Transverse colon (tissue), 4 donors: ENCODE measurements at regions not wholly inside any gene's neighbourhood (a gene's known extent, or its start where the extent isn't known, plus 50 kb on each side); places are given as distances from the start of the nearest gene placed in this dataset.

Experiments
- DNase-seq: peaks from one replicate; pipeline ENCODE4 v3.0.0-alpha.2; 2019
- H3K27ac ChIP-seq, 4 donors: fragments of 200-600 bp; sonication (generic); 2 replicates each; pipeline ENCODE4 v1.5.1; 2016 to 2018; ENCODE audit warnings: inconsistent platforms in 4 of 4
- H3K27me3 ChIP-seq: fragments of 200-600 bp; sonication (generic); 2 replicates; pipeline ENCODE4 v1.5.1; 2017; ENCODE audit warnings: inconsistent platforms
- H3K36me3 ChIP-seq, 4 donors: fragments of 200-600 bp; sonication (generic); 2 replicates each; pipeline ENCODE4 v1.5.1; 2017 to 2019; ENCODE audit warnings: inconsistent platforms in 4 of 4
- H3K4me1 ChIP-seq, 4 donors: fragments of 200-600 bp; sonication (generic); 2 replicates each; pipeline ENCODE4 v1.5.1; 2017 to 2020; ENCODE audit warnings: inconsistent platforms in 4 of 4
- H3K4me3 ChIP-seq, 4 donors: fragments of 200-600 bp; sonication (generic); 1 replicate in 1 of 4; 2 replicates in 3 of 4; pipeline versions ENCODE4 v1.5.1 to v1.6.1; 2017 to 2019; ENCODE audit warnings: inconsistent platforms in 4 of 4
- H3K9me3 ChIP-seq, 2 donors: fragments of 200-600 bp; sonication (generic); 2 replicates each; pipeline ENCODE4 v1.5.1; 2017 to 2019; ENCODE audit warnings: inconsistent platforms in 2 of 2
- EP300 ChIP-seq: sonication (generic); formaldehyde crosslinking; IDR thresholded peaks from one replicate; pipeline ENCODE4 v1.6.1; 2017; ENCODE audit warnings: antibody characterized with exemption, low read depth
- POLR2A ChIP-seq: fragments of 450-650 bp; IDR thresholded peaks from one replicate; pipeline ENCODE4 v1.6.1; 2016; ENCODE audit warnings: antibody characterized with exemption, mild to moderate bottlenecking, moderate library complexity
- POLR2AphosphoS5 ChIP-seq, 3 donors: sonication (generic); formaldehyde crosslinking; IDR thresholded peaks; one replicate each; pipeline ENCODE4 v1.6.1; 2016; ENCODE audit warnings: antibody characterized with exemption in 3 of 3
- WGBS, 2 donors: methylation state at CpG; one replicate each; pipeline ENCODE4 v1.1.5; 2018; ENCODE audit warnings: low coverage in 1 of 2; 5-methylcytosine and 5-hydroxymethylcytosine counted together
- in situ Hi-C, 4 donors: fragments of 200-750 bp; cut with MboI; loops; one replicate each; pipeline versions ENCODE4 v1.15.0 to v1.15.1; 2017; ENCODE audit warnings: low sequenced_read_pairs in 3 of 4, low pct_ligation_motif_present in 1 of 4, low pct_unique_long_range_greater_than_20kb in 1 of 4
- intact Hi-C: fragments of 100-400 bp; cut with DNase I; formaldehyde crosslinking; loops from one replicate; pipeline ENCODE4 v1.15.1; 2023; ENCODE audit warnings: low total_unique reads
- TF ChIP-seq, protein P1 (sequence below), 5 experiments: fragments of 200-600 bp in 3 of 5; fragments of 450-650 bp in 2 of 5; sonication (generic) in 3 of 5; IDR thresholded peaks; 1 replicate in 2 of 5; 2 replicates in 3 of 5; pipeline ENCODE4 v1.5.1; 2016 to 2017; ENCODE audit warnings: antibody characterized with exemption in 5 of 5, inconsistent platforms in 3 of 5, mild to moderate bottlenecking in 2 of 5, moderate library complexity in 1 of 5

DNA sequence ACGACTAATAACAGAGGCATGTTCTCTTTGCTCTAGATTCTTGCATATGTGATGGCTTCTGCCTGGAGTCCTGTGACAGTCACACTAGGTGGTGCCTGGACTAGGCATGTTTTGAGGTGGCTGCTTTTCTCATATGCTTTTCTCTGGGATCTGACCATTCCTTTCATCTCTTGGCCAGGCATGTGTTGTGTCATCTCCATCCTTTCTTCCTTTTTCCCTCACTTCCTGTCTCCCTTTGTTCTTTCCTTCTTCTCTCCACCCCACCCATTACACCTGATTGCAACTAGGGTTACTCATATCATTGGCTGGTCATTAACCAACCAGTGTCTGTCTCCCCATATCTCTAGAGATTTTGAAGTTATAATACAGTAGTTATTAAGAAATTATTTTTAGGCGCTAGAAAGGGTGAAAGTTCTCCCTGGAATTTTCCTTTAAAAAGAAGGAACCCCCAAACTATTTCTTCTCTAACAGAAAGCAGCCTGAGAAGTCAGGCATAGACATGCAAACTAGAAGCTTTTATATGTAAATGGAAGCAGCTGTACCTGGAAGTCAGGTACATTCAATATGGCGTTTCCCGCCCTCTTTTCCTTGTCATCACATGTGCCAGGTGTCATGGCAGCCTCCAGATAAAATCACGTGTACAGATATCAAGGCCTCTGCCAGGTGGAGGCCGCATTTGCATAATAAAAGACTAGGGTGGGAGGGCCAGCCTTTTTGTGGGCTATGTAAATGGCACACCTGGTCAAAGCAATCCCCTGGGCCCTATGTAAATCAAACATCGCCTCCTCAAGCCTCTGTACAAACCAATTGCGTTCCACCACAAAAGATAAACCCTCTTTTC lies 220.4 kb upstream of the MEX3C start:
- no peaks in the 10 kb centered on the region for H3K4me1 ChIP-seq
- WGBS, 2 donors: 75 to 76% methylated on average over 4 to 8 of the region's 8 CpGs
- in situ Hi-C loops: no loop called here
- H3K9me3 ChIP-seq: no peaks in the 10 kb centered on the region
- no peak for DNase-seq
- H3K36me3 ChIP-seq: no peaks in the 10 kb centered on the region
- H3K27me3 ChIP-seq: no peaks in the 10 kb centered on the region
- no peak overlapping the region for H3K27ac ChIP-seq
- no peak overlapping the region for H3K4me3 ChIP-seq
- TF ChIP-seq, protein P1, sequence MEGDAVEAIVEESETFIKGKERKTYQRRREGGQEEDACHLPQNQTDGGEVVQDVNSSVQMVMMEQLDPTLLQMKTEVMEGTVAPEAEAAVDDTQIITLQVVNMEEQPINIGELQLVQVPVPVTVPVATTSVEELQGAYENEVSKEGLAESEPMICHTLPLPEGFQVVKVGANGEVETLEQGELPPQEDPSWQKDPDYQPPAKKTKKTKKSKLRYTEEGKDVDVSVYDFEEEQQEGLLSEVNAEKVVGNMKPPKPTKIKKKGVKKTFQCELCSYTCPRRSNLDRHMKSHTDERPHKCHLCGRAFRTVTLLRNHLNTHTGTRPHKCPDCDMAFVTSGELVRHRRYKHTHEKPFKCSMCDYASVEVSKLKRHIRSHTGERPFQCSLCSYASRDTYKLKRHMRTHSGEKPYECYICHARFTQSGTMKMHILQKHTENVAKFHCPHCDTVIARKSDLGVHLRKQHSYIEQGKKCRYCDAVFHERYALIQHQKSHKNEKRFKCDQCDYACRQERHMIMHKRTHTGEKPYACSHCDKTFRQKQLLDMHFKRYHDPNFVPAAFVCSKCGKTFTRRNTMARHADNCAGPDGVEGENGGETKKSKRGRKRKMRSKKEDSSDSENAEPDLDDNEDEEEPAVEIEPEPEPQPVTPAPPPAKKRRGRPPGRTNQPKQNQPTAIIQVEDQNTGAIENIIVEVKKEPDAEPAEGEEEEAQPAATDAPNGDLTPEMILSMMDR (IDR thresholded peaks at IDR 0.05): no peak
- TF ChIP-seq EP300: no peak
- TF ChIP-seq POLR2AphosphoS5 (IDR thresholded peaks at IDR 0.05): no peak
- TF ChIP-seq POLR2A: no peak
- intact Hi-C loops: no loop called here

DNA sequence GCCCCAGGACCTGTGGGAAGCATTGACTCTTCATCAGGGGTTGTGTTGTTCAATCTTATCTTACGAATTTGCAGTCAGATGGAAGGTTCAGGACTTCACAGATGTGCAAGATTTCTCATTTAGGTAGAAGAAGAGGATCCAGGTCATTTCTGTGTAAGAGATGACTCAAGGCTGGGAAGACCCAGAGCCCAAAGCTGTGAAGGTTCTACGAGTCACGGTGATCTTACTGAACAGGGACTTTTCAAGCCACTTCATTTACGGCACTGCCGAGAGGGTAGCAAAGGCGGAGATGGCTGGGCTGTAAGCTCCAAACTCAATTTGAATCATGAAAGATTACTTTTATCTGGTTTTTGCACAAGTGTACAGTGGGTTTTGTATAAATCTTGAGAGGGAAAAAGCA lies 228.0 kb upstream of the MEX3C start:
- intact Hi-C loops: no loop called here
- WGBS, 2 donors: 40 to 60% methylated on average over 2 to 6 of the region's 6 CpGs
- H3K27ac ChIP-seq: no peak overlapping the region

DNA sequence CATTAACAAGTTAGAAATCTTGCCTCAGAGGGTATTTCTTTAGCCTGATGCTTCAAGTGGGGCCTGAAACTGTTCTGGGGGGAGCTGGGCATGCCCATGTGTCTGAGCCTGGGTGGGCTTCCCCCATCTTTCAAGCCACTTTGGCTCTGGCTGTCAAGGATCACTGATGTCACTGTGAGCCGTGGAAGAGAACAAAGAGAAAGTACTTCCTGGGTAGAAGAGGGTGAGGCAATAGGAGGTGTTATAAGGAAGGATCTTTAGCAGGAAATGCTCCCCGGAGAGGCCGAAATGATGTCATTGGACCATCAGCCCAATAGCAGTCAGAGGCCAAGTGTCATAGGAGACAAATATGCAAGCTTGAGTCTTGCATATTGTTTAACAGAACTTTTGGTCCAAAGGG lies 228.4 kb upstream of the MEX3C start:
- H3K4me3 ChIP-seq: no peak overlapping the region
- no peak overlapping the region for H3K27ac ChIP-seq
- DNase-seq: no peak
- WGBS, 2 donors: 34 to 72% methylated on average over 2 to 3 of the region's 3 CpGs
- no peak for TF ChIP-seq EP300
- TF ChIP-seq POLR2A: no peak
- no peak for TF ChIP-seq POLR2AphosphoS5 (IDR thresholded peaks at IDR 0.05)
- TF ChIP-seq, protein P1 (IDR thresholded peaks at IDR 0.05): no peak
- H3K4me1 ChIP-seq: no peaks in the 10 kb centered on the region
- H3K27me3 ChIP-seq: no peaks in the 10 kb centered on the region
- no peaks in the 10 kb centered on the region for H3K36me3 ChIP-seq
- no peaks in the 10 kb centered on the region for H3K9me3 ChIP-seq
- in situ Hi-C loops (no loop called here), intact Hi-C loops (no loop called here)

More for the DNA sequence above, 228.0 kb upstream of the MEX3C start:
- Histone ChIP-seq H3K4me1 (no peaks in the 10 kb centered on the region), H3K9me3 (no peaks in the 10 kb centered on the region), H3K36me3 (no peaks in the 10 kb centered on the region), H3K27me3 (no peaks in the 10 kb centered on the region), H3K4me3 (no peak overlapping the region)
- DNase-seq: no peak
- no peak for TF ChIP-seq EP300
- TF ChIP-seq POLR2AphosphoS5 (IDR thresholded peaks at IDR 0.05): no peak
- TF ChIP-seq, protein P1 (IDR thresholded peaks at IDR 0.05): no peak
- TF ChIP-seq POLR2A: no peak
- in situ Hi-C loops: no loop called here

DNA sequence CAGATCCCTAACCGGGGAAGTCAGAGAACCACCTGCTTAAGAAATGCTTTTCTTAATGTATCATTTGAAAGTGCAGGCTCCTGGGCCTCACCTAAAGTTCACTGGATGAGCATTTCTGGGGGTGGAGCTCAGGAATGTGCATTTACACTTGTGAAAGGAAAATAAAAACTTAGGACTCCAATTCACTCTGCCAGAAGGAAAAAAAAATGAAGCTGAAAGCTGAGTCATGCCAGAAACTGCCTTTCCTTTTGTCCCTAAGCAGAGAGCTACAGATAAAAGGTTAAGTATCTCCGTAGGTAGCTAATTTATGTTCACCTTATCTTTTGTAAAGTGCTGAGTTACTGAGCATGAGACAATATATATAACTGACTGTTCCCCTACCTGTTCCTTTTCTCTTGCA lies 229.5 kb upstream of the MEX3C start:
- Histone ChIP-seq H3K27ac (no peak overlapping the region), H3K36me3 (no peaks in the 10 kb centered on the region), H3K4me3 (no peak overlapping the region), H3K9me3 (no peaks in the 10 kb centered on the region), H3K4me1 (no peaks in the 10 kb centered on the region), H3K27me3 (no peaks in the 10 kb centered on the region)
- WGBS, 2 donors: 48 to 51% methylated on average over 2 of the region's 2 CpGs
- intact Hi-C loops (no loop called here), in situ Hi-C loops (no loop called here)
- DNase-seq: no peak
- TF ChIP-seq, protein P1 (IDR thresholded peaks at IDR 0.05): no peak
- TF ChIP-seq EP300 (no peak), POLR2A (no peak), POLR2AphosphoS5 (IDR thresholded peaks at IDR 0.05) (no peak)
